ENCODE measurements at regions not wholly inside any gene's neighbourhood (a gene's known extent, or its start where the extent isn't known, plus 50 kb on each side); places are given as distances from the start of the nearest gene placed in this dataset.

DNA sequence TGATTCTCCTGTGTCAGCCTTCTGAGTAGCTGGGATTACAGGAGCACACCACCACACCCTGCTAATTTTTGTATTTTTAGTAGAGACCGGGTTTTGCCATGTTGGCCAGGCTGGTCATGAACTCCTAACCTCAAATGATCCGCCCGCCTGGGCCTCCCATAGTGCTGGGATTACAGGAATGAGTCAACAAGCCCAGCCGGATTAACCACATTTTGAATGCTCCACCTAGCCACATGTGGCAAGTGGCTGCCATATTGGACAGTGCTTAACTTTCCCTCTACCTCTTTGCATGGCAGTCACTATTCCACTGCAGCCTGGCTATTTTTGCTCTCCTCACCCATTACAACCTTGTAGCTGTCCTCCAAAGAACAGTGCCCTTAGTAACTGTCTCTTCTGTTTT, 160.1 kb downstream of the GATA3 start:
- TF ChIP-seq POLR2A (IDR thresholded peaks at IDR 0.05; ENCODE audit: low read depth, low read length) (no peak), POLR2AphosphoS5 (IDR thresholded peaks at IDR 0.05; ENCODE audit: low read depth, low read length) (no peak), TAF1 (IDR thresholded peaks at IDR 0.05; ENCODE audit: borderline replicate concordance, low read depth, low read length) (no peak)
